HCT116 (cell line): ENCODE measurements at regions not wholly inside any gene's neighbourhood (a gene's known extent, or its start where the extent isn't known, plus 50 kb on each side); places are given as distances from the start of the nearest gene placed in this dataset.

Experiments used
- EGR1 ChIP-seq: IDR thresholded peaks from 2 replicates; pipeline ENCODE4 v1.6.1; 2012; ENCODE audit warnings: low read depth
- EZH2 ChIP-seq: fragments of 200-600 bp; sonication (generic); IDR thresholded peaks from 2 replicates; pipeline ENCODE4 v1.6.1; 2017; ENCODE audit warnings: antibody characterized with exemption, mixed run types
- POLR2A ChIP-seq: IDR thresholded peaks from 2 replicates; pipeline ENCODE4 v1.7.0; 2011; ENCODE audit warnings: borderline replicate concordance; ENCODE audit not compliant: insufficient read depth, insufficient read length; ENCODE audit errors: extremely low read depth
- POLR2AphosphoS5 ChIP-seq: IDR thresholded peaks from 2 replicates; pipeline ENCODE4 v1.6.1; 2011; ENCODE audit warnings: mild to moderate bottlenecking, low read depth, low read length, moderate library complexity
- REST ChIP-seq: IDR thresholded peaks from 2 replicates; pipeline ENCODE4 v1.6.1; 2012; ENCODE audit warnings: low read depth
- SRF ChIP-seq: IDR thresholded peaks from 2 replicates; pipeline ENCODE4 v1.6.1; 2012; ENCODE audit warnings: low read depth
- TF ChIP-seq, protein P1 (sequence below), 3 experiments: fragments of 200-600 bp in 1 of 3; sonication (generic) in 1 of 3; IDR thresholded peaks in 2 of 3; conservative IDR thresholded peaks in 1 of 3; 2 replicates each; pipeline ENCODE4 v1.5.1; 2012 to 2017; ENCODE audit warnings: low read depth in 2 of 3, low read length in 2 of 3, antibody characterized with exemption in 1 of 3, borderline replicate concordance in 1 of 3, control low read depth in 1 of 3, mild to moderate bottlenecking in 1 of 3, mixed read lengths in 1 of 3, mixed run types in 1 of 3, moderate library complexity in 1 of 3; ENCODE audit not compliant: insufficient read depth in 1 of 3

GRCh38 chr2:216317831-216318520, 54.3 kb downstream of the MARCHF4 start:
- TF ChIP-seq, protein P1, sequence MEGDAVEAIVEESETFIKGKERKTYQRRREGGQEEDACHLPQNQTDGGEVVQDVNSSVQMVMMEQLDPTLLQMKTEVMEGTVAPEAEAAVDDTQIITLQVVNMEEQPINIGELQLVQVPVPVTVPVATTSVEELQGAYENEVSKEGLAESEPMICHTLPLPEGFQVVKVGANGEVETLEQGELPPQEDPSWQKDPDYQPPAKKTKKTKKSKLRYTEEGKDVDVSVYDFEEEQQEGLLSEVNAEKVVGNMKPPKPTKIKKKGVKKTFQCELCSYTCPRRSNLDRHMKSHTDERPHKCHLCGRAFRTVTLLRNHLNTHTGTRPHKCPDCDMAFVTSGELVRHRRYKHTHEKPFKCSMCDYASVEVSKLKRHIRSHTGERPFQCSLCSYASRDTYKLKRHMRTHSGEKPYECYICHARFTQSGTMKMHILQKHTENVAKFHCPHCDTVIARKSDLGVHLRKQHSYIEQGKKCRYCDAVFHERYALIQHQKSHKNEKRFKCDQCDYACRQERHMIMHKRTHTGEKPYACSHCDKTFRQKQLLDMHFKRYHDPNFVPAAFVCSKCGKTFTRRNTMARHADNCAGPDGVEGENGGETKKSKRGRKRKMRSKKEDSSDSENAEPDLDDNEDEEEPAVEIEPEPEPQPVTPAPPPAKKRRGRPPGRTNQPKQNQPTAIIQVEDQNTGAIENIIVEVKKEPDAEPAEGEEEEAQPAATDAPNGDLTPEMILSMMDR (IDR thresholded peaks at IDR 0.05 in 2 of 3, conservative IDR thresholded peaks at IDR 0.05 in 1 of 3; ENCODE audit: borderline replicate concordance in 1 of 3, insufficient read depth in 1 of 3, low read depth in 2 of 3, low read length in 2 of 3) = no peak
- TF ChIP-seq REST (no peak), POLR2A (no peak), EGR1 (no peak), POLR2AphosphoS5 (no peak), EZH2 (no peak), SRF (no peak)
